ENCODE measurements at regions not wholly inside any gene's neighbourhood (a gene's known extent, or its start where the extent isn't known, plus 50 kb on each side); places are given as distances from the start of the nearest gene placed in this dataset.

- no peak overlapping the region for H3K4me3 ChIP-seq (ENCODE audit: low read depth, low read length)
- DNase-seq (ENCODE audit: low read depth), result peak; percentile 58
- no peak for TF ChIP-seq CTCF (conservative IDR thresholded peaks at IDR 0.05; ENCODE audit: low read depth, low read length)
Measured at GRCh38 chr6:87789198-87789899, 87.3 kb upstream of the AKIRIN2 start.

GRCh38 chr6:87788141-87788540, 86.1 kb upstream of the AKIRIN2 start:
- DNase-seq (ENCODE audit: low read depth), result no peak
- TF ChIP-seq CTCF (conservative IDR thresholded peaks at IDR 0.05; ENCODE audit: low read depth, low read length), result no peak
- no peak overlapping the region for H3K4me3 ChIP-seq (ENCODE audit: low read depth, low read length)

GRCh38 chr6:87785229-87785862, 83.3 kb upstream of the AKIRIN2 start:
- no peak overlapping the region for H3K4me3 ChIP-seq (ENCODE audit: low read depth, low read length)
- TF ChIP-seq CTCF (conservative IDR thresholded peaks at IDR 0.05; ENCODE audit: low read depth, low read length), result no peak
- DNase-seq (ENCODE audit: low read depth), result no peak

GRCh38 chr6:87784690-87785089, 82.7 kb upstream of the AKIRIN2 start:
- DNase-seq (ENCODE audit: low read depth), result no peak
- no peak overlapping the region for H3K4me3 ChIP-seq (ENCODE audit: low read depth, low read length)
- no peak for TF ChIP-seq CTCF (conservative IDR thresholded peaks at IDR 0.05; ENCODE audit: low read depth, low read length)

- no peak for TF ChIP-seq CTCF (conservative IDR thresholded peaks at IDR 0.05; ENCODE audit: low read depth, low read length)
- no peak overlapping the region for H3K4me3 ChIP-seq (ENCODE audit: low read depth, low read length)
- no peak for DNase-seq (ENCODE audit: low read depth)
Measured at GRCh38 chr6:87784051-87784450, 82.0 kb upstream of the AKIRIN2 start.

- no peak for DNase-seq (ENCODE audit: low read depth)
- no peak overlapping the region for H3K4me3 ChIP-seq (ENCODE audit: low read depth, low read length)
- TF ChIP-seq CTCF (conservative IDR thresholded peaks at IDR 0.05; ENCODE audit: low read depth, low read length), result no peak
Measured at GRCh38 chr6:87779542-87779941, 77.5 kb upstream of the AKIRIN2 start.
